ENCODE measurements at regions not wholly inside any gene's neighbourhood (a gene's known extent, or its start where the extent isn't known, plus 50 kb on each side); places are given as distances from the start of the nearest gene placed in this dataset.
A peak's percentile ranks its signal among the peaks of the same experiment; 100 is the strongest.

DNA sequence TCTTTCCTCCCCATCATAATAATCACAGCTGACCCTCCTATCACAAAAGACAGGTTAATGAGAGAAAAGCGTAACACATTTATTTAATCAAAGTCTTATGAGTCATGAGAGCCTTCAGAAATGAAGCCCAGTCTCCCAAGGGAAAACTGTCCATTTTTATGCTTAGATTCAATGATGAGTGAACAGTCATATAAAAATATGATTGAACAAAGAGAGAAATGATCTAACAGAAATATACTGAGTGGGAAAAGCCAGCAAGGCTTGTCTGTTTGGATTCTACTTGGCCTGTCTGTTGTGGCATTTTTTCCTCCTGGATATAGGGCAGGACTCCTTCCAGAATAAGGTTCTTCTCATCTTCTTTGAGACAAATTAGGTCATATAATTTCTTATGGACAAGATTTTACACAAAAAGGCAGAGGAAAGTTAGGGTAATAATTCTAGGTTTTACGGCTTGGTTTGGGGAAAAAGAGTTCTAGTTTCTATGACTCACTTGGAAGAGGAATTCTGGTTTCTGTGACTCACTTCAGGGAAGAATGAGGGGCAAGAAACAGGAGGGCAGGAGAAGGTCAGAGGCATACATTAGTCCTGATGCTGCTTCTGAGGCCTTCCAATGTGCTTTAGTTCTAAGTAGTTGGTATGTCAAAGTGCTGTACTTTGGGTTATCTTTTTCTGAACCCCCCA lies 534.2 kb downstream of the ZIC1 start:
- no peak for ATAC-seq (ENCODE audit: poor library complexity)
- DNase-seq, result no peak

DNA sequence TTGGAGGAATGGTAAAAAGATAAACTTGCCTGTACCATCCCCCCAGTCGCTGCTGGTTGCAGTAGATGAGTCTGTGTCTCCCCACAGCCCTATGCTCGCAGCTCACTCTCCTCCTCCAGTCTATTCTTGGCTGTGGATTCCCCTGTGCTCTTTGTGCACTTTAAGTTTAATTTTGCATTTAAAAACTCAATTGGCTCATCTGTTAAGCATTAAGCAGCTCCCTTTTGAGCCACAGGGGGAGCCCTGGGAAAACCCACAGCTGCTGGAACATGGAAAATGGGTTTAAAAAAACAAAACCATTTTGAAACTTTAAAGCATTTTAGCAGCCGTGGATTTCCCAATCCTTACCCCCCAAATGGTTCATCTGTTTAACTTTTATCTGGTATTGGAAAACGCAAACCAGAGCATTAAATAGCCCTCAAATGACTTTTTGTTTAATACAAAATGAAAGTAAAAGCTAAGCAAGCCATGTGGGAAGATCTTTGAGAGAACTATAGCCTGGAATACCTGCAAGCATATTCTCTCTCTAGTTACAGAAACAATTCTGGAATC lies 536.9 kb downstream of the ZIC1 start:
- intact Hi-C loops (cut with DNase I), result no loop called here
- ATAC-seq (ENCODE audit: poor library complexity), result peak; percentile 97

More for the DNA sequence above, 534.2 kb downstream of the ZIC1 start:
- intact Hi-C loops (cut with DNase I), result no loop called here

DNA sequence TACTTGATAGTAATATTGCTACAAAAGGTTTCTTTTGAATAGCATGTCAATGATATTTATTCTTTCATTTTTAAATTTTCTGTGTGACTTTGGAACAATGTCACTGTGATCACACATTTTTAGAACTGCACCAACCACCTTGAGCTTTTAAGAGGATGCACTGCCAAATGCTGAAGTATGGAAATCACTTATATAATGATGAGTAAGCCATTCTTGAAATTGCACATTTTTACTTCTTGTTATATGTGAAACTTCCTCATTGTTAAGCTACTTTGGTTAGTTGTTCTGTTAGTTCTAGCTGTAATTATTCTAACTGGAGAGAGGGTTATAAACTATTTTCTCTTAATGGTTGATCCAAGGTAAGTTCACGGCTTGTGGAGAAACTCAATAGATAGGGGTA lies 547.5 kb downstream of the ZIC1 start:
- no peak for ATAC-seq (ENCODE audit: poor library complexity)
- DNase-seq, result no peak
- intact Hi-C loops (cut with DNase I), result no loop called here

More for the DNA sequence above, 536.9 kb downstream of the ZIC1 start:
- peak; percentile 64 for DNase-seq

DNA sequence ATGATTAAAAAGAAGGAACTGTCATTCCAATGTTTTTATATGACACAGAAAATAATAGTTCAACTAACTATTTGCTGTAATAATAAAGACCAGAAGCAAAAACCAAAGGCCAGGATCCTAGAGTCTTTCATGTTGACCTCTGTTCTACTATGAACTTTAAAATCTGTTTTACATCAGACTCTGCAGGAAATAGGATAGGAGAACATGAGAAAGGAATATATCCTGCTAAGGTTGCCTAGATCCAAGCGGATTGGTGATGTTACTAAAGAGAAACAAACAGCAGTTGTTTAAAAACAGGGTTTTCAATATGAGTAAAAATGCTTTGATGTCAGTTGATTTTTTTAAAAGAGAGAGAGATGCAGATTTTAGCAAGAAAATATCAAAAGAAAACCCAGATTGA lies 549.6 kb downstream of the ZIC1 start:
- no peak for ATAC-seq (ENCODE audit: poor library complexity)
- no peak for DNase-seq
- intact Hi-C loops (cut with DNase I), result no loop called here

DNA sequence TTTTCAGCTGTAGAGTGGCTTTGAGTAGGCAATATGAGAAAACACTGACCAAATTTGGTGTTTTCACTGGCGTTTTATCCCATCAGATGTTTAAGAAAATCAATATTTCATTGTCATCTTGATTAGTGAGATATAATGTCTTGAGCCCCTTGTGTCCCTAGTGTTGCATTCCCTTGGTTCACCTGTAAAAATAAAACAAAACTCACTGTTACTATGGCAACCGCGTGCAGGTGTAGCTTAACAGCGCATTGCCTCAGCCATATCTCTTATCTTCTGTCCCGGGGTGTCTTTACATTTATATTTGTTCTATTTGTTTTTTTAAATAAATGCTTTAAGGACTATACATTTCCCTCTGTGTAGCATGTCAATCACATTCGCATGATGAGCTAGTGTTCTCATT lies 551.6 kb downstream of the ZIC1 start:
- DNase-seq (no peak), ATAC-seq (ENCODE audit: poor library complexity) (no peak)
- intact Hi-C loops (cut with DNase I), result no loop called here

DNA sequence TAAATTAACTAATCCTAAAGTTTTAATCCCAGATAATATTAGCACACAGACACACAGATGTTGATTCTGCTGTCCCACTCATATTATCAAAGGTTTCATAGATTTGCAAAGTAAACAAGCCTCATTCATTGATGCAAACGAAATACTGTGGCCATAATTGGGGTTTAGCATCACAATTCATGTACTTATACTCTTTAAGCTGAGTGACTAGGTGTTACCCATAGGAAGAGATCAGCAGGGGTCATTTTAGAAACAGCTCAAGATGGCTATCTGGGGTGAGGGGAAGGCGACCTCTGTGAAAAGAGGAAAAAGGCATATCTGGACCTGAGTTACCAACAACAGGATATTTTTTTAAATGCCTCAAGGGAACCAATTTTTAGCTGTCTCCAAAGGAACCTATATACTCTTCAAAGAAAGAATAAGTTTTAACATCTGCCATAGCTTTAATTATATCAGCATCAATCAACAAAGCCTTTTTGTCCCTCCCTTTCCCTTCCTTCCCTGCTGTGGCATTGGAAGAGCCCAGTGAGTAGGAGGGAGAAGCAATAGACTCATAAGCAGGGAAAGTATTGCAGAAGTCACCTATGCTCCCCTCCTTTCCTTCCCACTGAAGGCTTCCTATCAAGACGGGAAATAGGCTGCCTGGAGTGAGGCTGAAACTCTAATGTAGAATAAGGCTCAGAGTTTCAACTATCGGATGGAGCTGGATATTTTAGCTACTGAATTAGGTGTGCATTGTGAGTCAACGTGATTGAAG lies 553.4 kb downstream of the ZIC1 start:
- intact Hi-C loops (cut with DNase I), result no loop called here
- DNase-seq (no peak), ATAC-seq (ENCODE audit: poor library complexity) (no peak)

DNA sequence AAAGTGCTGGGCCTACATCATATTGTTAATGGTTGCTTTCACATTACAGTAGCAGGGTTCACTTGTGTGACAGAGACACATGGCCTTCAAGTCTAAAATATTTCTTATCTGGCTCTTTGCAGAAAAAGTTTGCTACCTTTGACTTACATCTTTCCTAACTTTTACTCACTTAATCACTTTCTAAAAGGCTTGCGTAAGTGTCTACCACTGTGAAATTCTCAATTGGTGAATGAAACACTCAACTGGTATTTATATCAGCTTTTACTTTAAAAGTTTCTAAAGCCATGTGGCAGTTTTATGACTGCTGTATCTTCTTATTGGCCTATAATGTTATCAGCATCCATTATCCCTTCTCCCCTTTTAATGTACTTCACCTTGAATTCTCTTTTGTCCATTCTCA lies 554.5 kb downstream of the ZIC1 start:
- intact Hi-C loops (cut with DNase I), result no loop called here
- ATAC-seq (ENCODE audit: poor library complexity), result no peak
- no peak for DNase-seq

DNA sequence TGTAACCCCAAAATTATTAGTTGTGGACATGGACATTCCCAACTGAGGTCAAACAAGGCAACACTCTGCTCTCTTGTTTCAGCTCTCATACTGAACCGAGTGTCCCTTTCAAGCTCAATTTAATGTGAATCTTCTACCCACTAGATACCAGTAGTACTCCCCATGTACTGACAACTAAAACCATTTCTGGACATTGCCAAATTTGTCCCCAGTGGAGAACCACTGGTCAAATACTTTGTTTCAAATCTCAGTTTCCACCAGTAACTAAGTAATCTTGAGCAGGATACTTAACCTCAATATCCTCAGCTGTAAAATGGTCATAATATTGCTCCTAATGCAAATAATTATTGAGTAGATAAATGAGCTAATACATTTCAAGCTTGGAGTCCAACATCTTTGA lies 566.0 kb downstream of the ZIC1 start:
- no peak for ATAC-seq (ENCODE audit: poor library complexity)
- intact Hi-C loops (cut with DNase I), result no loop called here

DNA sequence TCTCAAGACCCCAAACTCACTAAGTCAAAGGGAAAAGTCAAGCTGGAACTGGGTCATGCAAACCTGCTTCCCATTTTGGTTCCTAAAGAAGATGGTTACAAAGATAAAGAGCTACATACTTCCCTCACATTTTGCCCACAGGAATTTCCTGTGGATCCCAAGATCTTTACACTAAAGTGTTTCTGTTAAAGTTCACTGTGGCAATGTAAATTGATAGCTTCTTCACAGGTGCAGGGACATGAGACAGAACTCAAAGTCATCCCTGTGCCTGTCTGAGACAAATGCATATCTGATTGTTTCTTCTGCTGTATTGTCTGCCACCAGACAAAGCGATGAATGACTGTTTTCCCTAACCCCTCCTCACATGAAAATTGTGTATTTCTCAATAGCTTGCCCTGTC lies 567.8 kb downstream of the ZIC1 start:
- intact Hi-C loops (cut with DNase I), result no loop called here
- DNase-seq (no peak), ATAC-seq (ENCODE audit: poor library complexity) (no peak)

More for the DNA sequence above, 566.0 kb downstream of the ZIC1 start:
- no peak for DNase-seq

DNA sequence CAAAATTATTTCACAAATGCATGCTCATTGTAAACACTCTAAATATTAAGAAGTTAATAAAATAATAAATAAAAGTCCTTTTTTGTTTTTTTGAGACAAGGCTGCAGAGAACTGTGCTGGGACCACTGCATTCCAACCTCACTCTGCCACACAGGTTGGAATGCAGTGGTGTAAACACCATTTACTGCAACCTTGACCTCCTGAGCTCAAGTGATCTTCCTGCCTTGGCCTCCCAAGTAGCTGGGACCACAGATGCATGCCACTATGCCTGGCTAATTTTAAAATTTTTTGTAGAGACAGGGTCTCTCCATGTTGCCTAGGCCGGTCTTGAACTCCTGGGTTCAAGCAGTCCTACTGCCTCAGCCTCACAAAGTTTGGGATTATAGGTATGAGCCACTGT lies 578.4 kb downstream of the ZIC1 start:
- intact Hi-C loops (cut with DNase I), result no loop called here
- ATAC-seq (ENCODE audit: poor library complexity) (no peak), DNase-seq (no peak)

DNA sequence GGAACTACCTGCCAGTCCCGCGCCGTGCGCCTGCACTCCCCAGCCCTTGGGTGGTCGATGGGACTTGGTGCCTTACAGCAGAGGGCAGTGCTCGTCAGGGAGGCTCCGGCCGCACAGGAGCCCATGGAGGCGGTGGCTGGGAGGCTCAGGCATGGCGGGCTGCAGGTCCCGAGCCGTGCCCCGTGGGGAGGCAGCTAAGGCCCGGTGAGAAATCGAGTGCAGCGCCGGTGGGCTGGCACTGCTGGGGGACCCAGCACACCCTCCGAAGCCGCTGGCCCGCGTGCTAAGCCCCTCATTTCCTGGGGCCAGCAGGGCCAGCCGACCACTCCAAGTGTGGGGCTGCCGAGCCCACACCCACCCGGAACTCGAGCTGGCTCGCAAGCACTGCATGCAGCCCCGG lies 580.2 kb downstream of the ZIC1 start:
- intact Hi-C loops (cut with DNase I), result no loop called here
- ATAC-seq (ENCODE audit: poor library complexity) (no peak), DNase-seq (no peak)

DNA sequence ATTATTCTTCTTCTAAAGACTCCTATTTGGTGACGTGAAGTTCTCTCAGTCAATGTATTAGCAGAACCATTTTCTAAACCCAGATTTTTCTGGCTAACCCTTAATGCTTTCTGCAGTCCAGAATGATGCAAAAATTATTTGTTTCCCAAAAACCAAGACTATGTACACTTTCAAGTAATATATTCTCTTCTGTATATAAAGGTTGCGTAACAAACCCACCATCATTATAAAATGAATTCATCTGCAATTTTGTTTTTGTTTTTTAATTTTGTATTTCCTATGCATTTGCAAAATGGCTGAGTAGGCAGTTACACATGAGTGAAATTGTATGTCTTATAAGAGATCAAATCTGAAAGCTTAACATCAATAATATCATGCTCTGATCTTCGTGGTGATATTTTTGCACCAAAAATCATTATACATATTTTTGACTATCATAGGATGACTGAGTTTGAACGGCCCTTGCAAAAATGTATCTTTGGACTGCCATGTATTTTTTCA lies 593.6 kb downstream of the ZIC1 start:
- no peak for DNase-seq
- intact Hi-C loops (cut with DNase I), result no loop called here
- ATAC-seq (ENCODE audit: poor library complexity), result no peak

DNA sequence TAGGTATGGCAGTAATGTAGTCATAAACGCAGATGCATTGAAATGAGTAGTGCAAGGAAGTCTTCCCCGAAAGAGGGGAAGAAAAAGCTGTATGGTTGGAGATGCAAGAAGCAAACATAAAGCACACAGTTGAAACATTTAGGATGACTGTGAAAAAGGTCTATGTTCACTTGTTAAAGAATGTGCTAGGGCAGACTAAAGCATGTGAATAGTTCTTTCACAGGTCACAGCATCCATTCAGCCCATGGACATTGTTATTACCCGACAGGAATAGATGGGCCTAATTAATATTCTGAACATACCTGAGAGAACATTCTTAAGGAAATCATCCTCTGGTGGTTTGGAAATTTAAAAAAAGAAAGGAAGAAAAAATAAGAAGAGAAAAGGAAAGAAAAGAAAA lies 595.2 kb downstream of the ZIC1 start:
- ATAC-seq (ENCODE audit: poor library complexity) (no peak), DNase-seq (no peak)
- intact Hi-C loops (cut with DNase I), result no loop called here

DNA sequence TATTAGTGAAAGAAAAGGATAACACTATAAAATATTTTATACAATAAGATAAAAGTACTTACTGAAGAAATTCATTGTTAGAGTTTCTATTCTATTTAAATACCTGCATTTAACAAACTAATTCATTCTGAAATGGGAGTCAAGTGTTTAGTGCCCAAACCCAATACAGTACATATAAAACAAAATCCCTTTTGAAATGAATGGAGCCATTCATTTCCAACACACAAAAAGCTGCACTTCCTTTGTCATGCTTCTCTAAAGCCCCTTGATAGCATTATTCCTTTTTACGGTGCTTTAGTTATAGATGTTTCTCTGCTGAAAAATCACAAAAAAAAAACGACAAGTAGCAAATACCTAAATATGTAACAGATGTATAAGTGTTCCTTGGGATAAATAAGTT lies 596.3 kb downstream of the ZIC1 start:
- intact Hi-C loops (cut with DNase I), result no loop called here
- ATAC-seq (ENCODE audit: poor library complexity) (no peak), DNase-seq (no peak)

DNA sequence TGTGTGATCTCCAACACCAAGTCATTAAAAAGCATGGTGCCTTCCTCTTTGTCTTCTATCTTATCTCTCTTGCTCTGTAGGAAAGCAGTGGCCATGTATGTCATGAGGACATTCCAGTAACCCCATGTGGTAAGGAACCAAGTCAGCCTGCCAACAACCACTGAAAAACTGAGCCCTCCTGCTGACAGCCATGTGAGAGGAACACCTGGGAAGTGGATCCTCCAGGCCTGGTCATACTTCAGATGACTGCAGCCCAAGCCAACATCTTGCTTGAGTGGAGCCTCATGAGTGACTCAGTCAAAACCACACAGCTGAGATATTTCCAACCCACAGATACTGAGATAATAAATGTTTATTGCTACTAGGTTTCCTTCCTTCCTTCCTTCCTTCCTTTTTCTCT lies 597.3 kb downstream of the ZIC1 start:
- ATAC-seq (ENCODE audit: poor library complexity) (no peak), DNase-seq (no peak)
- intact Hi-C loops (cut with DNase I), result no loop called here

DNA sequence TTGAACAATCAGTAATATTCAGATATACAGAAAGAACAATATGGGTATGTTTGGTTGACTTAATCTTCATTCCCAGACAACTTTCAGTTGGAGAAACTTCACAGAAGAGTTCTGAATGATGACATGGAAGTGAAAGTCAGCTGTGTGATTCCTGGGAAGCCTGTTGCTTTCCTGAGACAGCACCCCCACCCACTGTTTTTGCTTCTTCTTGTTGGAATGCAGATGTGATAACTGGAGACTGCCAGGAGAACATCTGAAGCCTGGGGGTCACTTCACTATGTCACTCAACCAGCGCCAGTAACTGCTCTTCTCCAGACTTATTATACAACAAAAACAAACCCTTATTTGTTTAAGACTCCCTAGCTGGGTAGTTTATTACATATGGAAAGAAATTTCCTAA lies 599.4 kb downstream of the ZIC1 start:
- ATAC-seq (ENCODE audit: poor library complexity) (no peak), DNase-seq (no peak)
- intact Hi-C loops (cut with DNase I), result no loop called here

DNA sequence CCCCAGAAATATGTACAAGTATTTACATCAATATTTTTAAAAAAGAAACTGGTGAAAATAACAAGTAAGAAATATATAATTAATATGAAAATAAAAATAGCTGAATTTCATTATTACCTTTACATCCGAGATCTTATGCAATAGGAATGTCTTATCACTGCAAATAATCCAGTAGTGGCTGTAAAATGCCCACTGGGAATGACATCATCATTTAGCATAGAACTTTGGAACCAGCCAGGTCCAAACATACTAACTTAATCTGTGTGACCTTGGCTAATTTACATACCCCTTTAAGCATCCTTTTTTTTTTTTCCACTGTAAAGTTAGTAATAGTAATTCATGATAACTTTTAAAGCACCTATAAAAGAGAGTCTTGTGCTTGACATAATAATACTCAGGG lies 611.7 kb downstream of the ZIC1 start:
- no peak for DNase-seq
- intact Hi-C loops (cut with DNase I), result no loop called here
- no peak for ATAC-seq (ENCODE audit: poor library complexity)

DNA sequence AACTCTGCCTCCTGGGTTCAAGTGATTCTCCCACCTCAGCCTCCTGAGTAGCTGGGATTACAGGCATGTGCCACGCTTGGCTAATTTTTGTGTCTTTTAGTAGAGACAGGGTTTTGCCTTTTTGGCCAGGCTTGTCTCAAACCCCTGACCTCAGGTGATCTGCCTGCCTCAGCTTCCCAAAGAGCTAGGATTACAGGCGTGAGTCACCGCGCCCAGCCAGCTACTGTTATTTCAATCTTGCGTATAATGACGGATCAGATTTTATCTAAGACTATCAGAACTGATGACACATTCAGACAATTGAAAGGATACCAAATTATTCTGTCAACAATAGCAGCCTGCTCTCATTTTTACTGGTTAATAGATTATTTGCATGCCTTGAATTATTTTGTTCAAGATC lies 612.2 kb downstream of the ZIC1 start:
- DNase-seq, result no peak

DNA sequence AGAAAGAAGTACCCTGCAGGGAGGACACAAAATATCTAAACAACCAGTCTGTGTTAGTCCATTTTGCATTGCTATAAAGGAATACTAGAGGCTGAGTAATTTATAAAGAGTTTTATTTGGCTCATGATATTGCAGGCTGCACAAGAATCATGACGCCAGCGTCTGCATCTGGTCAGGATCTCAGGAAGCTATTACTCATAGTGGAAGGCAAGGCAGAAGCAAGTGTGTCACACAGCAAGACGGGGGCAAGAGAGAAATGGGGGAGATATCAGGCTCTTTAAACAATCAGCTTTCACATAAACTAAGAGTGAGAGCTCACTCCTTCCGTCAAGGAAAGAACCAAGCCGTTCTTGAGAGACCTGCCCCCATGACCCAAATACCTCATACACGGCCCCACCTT lies 614.8 kb downstream of the ZIC1 start:
- intact Hi-C loops (cut with DNase I), result no loop called here
- DNase-seq (no peak), ATAC-seq (ENCODE audit: poor library complexity) (no peak)

More for the DNA sequence above, 612.2 kb downstream of the ZIC1 start:
- ATAC-seq (ENCODE audit: poor library complexity), result no peak
- intact Hi-C loops (cut with DNase I), result no loop called here

DNA sequence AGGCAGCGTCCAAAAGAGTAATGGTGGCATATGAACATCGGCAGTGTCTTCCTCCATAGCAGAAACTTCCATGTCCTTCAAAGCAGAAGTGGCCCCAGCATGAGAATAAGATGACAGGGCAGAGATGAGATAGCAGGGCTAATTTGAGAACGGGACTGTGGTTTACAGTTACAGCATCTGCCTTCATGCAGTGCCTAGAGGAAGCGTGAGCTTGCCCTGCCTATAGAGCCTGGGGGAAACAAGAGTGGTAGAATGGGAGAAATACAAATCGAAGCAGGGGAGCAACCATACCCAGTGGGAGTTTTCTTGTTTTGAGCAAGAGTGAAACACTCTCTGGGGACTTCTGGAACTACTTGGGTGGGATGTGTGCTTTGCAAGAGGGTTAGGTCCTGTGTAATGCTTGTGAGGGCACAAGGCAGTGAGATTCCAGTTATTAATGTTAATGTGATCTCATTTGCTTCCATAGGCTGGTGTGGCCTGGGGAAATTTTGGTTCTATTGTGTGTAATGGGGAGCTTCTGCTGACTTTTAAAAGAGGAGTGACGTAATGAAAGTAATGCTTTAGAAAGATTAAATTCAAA lies 616.9 kb downstream of the ZIC1 start:
- DNase-seq, result no peak
- intact Hi-C loops (cut with DNase I), result no loop called here
- ATAC-seq (ENCODE audit: poor library complexity), result no peak
